GM12891 (cell line): ENCODE measurements at regions not wholly inside any gene's neighbourhood (a gene's known extent, or its start where the extent isn't known, plus 50 kb on each side); places are given as distances from the start of the nearest gene placed in this dataset.

Experiments used
- DNase-seq: peaks from one replicate; pipeline ENCODE4 v3.0.0; 2011; ENCODE audit warnings: low spot score; ENCODE audit not compliant: insufficient read length
- FAIRE-seq: peaks from 2 replicates; lab custom pipeline; 2011; peaks lifted over from hg19 to GRCh38; lab: Jason Lieb, UNC
- PAX5 ChIP-seq: IDR thresholded peaks from 2 replicates; pipeline ENCODE4 v1.6.1; 2011; ENCODE audit warnings: low read length, moderate library complexity, mild to moderate bottlenecking; ENCODE audit not compliant: insufficient read depth, severe bottlenecking
- POLR2A ChIP-seq: IDR thresholded peaks from 2 replicates; pipeline ENCODE4 v1.6.1; 2011; ENCODE audit warnings: low read depth, low read length, control low read depth
- POLR2AphosphoS5 ChIP-seq: IDR thresholded peaks from 2 replicates; pipeline ENCODE4 v1.6.1; 2011; ENCODE audit warnings: low read depth, low read length, control low read depth
- POU2F2 ChIP-seq: IDR thresholded peaks from 2 replicates; pipeline ENCODE4 v1.6.1; 2011; ENCODE audit warnings: low read depth, mild to moderate bottlenecking, control low read depth, low read length, moderate library complexity
- SPI1 ChIP-seq: IDR thresholded peaks from 2 replicates; pipeline ENCODE4 v1.6.1; 2011; ENCODE audit warnings: low read depth, low read length, control low read depth
- TAF1 ChIP-seq: IDR thresholded peaks from 2 replicates; pipeline ENCODE4 v1.6.1; 2011; ENCODE audit warnings: low read depth, low read length, control low read depth

- no peak for TF ChIP-seq SPI1
- TF ChIP-seq PAX5, result no peak
- TF ChIP-seq POLR2AphosphoS5, result no peak
- no peak for TF ChIP-seq POLR2A
- TF ChIP-seq POU2F2, result no peak
- TF ChIP-seq TAF1, result no peak
- FAIRE-seq (no peak), DNase-seq (no peak)
Observed at GRCh38 chr3:56909349-56909748, 107.6 kb upstream of the ARHGEF3 start.

DNA sequence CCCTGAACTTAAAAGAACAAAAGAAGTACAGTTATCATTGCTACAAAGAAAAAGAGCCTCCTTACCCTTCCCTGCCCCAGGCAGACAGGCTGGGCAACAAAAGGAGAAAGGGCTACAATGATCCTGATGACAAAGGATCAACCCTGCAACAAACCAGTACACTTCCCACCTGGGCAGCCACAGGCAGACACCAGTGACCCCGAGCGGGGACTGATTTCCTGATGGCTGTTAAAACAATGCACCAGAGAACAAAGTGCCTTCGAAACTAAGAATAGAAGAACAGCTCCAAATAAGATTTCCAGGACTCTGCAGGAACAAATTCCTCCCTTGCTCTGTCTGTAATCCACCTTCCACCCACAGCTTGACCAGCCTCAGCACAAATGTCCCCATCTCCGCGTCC lies 106.3 kb upstream of the ARHGEF3 start:
- TF ChIP-seq POLR2A (no peak), PAX5 (no peak), TAF1 (no peak), POLR2AphosphoS5 (no peak), POU2F2 (no peak), SPI1 (no peak)
- no peak for FAIRE-seq
- DNase-seq, result no peak

DNA sequence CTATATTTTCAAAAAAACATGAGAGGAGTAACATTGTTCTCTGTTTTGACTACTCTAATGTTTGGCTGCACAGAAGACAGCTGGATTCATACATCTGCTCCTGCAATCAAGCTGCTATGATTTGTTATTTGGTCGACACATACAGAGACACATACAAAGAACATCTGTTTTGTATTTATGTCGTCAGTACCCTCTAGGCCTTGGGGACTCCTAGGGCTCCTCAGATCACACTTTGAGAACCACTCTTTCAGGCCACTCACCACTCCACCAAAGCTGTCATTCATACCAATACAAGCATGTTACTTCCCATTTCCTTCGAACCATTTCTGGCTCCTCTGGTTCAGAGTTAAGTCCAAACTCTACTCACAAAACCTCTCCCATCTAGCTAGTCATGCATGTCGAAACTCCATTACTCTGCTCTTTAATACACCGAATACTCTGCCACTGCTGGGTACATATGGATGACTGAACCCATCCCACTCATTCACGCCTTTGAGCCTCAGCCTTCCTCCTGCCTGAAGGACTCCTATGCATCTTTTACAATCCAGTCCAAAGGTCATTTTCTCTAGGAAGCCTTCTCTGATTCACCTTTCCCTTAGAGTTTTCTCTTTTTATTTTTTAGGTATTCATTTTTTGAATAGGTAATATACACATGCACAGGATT lies 102.9 kb upstream of the ARHGEF3 start:
- DNase-seq, result no peak
- FAIRE-seq, result no peak
- no peak for TF ChIP-seq POU2F2
- TF ChIP-seq POLR2AphosphoS5, result no peak
- TF ChIP-seq TAF1, result no peak
- TF ChIP-seq POLR2A, result no peak
- TF ChIP-seq SPI1, result no peak
- TF ChIP-seq PAX5, result no peak

DNA sequence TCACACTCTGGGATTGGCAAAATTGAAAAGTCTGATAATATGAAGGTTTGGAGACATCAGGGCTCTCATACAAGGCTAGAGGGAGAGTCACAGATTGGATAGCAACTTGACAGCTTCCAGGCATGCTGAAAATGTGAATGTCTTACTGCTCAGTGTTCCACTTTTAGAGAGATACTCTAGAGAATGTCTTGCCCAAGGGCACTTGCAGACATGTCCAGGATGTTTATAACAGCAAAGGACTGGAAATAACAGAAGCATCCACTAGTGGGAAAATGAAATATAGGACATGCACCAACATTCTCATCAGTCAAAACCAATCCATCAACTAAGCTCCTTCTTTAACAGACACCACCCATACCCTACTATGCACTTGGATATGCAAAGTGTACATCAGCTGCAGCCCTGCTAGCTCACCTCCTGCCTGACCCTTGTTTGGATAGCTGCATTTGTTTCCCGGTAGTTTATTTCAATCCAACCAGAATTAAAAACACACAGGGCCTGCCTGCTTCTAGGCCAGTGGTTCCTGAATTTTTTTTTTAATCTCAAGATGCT lies 101.6 kb upstream of the ARHGEF3 start:
- FAIRE-seq (no peak), DNase-seq (no peak)
- TF ChIP-seq POLR2A (no peak), TAF1 (no peak), POU2F2 (no peak), POLR2AphosphoS5 (no peak), PAX5 (no peak), SPI1 (no peak)

DNA sequence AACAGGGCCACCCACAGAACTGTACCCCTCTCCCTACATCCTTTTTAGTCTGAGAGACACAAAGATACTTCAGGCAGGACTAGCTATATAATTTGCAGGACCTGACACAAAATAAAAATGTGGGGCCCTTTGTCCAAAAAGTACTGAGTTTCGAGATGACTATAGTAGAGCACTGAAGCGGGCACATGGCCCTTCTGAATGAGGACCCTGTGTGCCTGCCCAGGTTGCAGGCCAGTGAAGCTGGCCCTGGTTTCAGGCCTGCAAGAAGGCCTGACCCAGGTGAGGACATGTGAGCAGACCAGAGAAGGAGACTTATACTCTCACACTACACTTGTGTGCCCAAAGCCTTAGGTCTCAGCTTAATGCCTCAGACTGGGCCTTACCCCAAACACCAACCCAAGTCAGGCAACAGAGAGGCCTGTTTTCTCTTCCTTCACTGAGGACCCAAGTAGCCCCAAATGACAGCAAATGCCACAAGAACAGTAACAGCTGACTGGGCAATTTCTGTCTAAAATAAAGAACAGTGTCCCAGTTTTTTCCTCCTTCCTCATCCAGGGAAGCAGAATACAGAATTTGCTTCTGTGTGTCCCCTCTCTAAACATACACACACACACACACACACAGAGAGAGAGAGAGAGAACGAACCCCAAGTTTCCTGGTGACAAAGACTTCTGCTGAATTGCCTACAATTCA lies 100.9 kb upstream of the ARHGEF3 start:
- no peak for TF ChIP-seq TAF1
- TF ChIP-seq POU2F2, result no peak
- TF ChIP-seq PAX5, result no peak
- no peak for TF ChIP-seq SPI1
- no peak for TF ChIP-seq POLR2A
- no peak for TF ChIP-seq POLR2AphosphoS5
- DNase-seq (no peak), FAIRE-seq (peak; percentile 56)

DNA sequence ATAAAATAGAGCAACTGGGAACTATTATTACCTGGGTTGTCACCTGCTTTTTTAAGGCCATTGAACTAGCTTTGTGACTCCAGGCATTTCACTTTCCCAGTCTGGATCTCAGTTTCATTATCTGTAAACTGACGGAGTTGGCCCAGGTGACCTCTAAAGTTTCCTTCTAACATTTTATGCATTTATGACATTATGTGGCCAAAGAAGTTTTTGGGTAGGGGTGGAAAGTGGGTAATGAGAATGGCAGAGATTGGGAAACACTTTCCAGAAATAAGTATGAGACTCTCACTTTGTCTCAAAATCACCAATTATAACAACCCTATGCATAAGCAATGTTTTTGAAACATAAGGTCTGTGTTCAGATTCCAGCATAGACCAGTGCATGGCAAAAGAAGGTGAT lies 99.1 kb upstream of the ARHGEF3 start:
- DNase-seq (no peak), FAIRE-seq (no peak)
- TF ChIP-seq POLR2AphosphoS5, result no peak
- no peak for TF ChIP-seq TAF1
- TF ChIP-seq POLR2A, result no peak
- TF ChIP-seq SPI1, result no peak
- TF ChIP-seq PAX5, result no peak
- TF ChIP-seq POU2F2, result no peak

- TF ChIP-seq TAF1 (no peak), POLR2A (no peak), SPI1 (no peak), PAX5 (no peak), POLR2AphosphoS5 (no peak), POU2F2 (no peak)
- DNase-seq, result no peak
- FAIRE-seq, result no peak
Observed at GRCh38 chr3:56899851-56900250, 98.1 kb upstream of the ARHGEF3 start.

GRCh38 chr3:56899078-56899477 lies 97.3 kb upstream of the ARHGEF3 start:
- FAIRE-seq (no peak), DNase-seq (no peak)
- TF ChIP-seq TAF1 (no peak), POLR2AphosphoS5 (no peak), SPI1 (no peak), POLR2A (no peak), PAX5 (no peak), POU2F2 (no peak)

DNA sequence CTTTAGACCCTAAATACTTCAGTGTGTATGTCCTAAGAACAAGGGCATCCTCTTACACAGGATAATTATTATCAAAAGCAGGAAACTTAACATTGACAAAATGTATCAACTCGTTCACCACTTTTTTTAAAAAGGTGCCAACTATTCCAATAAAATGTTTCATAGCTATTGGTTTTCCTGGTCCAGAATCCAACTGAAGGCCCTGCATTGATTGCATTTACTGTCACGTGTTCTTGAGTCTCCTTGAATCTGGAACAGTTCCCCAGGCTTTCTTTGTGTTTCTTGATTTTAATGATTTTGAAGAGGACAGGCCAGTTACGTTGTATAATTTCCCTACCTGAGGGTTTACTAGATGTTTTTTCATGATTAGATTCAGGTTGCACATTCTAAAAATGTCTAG lies 94.6 kb upstream of the ARHGEF3 start:
- TF ChIP-seq TAF1 (no peak), POLR2A (no peak), SPI1 (no peak)
- no peak for FAIRE-seq
- no peak for DNase-seq
